Neural cell (in vitro differentiated cells): ENCODE measurements at regions not wholly inside any gene's neighbourhood (a gene's known extent, or its start where the extent isn't known, plus 50 kb on each side); places are given as distances from the start of the nearest gene placed in this dataset.

Source experiments
- H2AFZ ChIP-seq: fragments of 200-600, 300-800 bp; sonication (generic), shearing (Covaris generic); 2 replicates; pipeline ENCODE4 v1.6.0; 2014; ENCODE audit warnings: low read depth, mild to moderate bottlenecking, antibody characterized with exemption, low read length, moderate library complexity
- H3F3A ChIP-seq: fragments of 200-600 bp; shearing (Covaris generic); 2 replicates; pipeline ENCODE4 v1.6.1; 2016; ENCODE audit warnings: mild to moderate bottlenecking, moderate library complexity, mixed read lengths, antibody characterized with exemption, low read length; ENCODE audit not compliant: insufficient read depth, poor library complexity, severe bottlenecking
- H3K27ac ChIP-seq: fragments of 200-600, 300-800 bp; sonication (generic), shearing (Covaris generic); 2 replicates; pipeline ENCODE4 v1.5.1; 2014; ENCODE audit warnings: mild to moderate bottlenecking, low read length, moderate library complexity
- H3K27me3 ChIP-seq: fragments of 300-800, 200-600 bp; sonication (generic), shearing (Covaris generic); 2 replicates; pipeline ENCODE4 v1.6.0; 2014; ENCODE audit warnings: mild to moderate bottlenecking, low read depth, low read length, moderate library complexity; ENCODE audit not compliant: insufficient read depth
- H3K36me3 ChIP-seq: fragments of 300-800, 200-600 bp; sonication (generic), shearing (Covaris generic); 2 replicates; pipeline ENCODE4 v1.5.1; 2014; ENCODE audit warnings: mild to moderate bottlenecking, antibody characterized with exemption, low read length, moderate library complexity; ENCODE audit not compliant: insufficient read depth
- H3K4me2 ChIP-seq: fragments of 300-800, 200-600 bp; sonication (generic), shearing (Covaris generic); 2 replicates; pipeline ENCODE4 v1.6.0; 2014; ENCODE audit warnings: mild to moderate bottlenecking, low read length
- H3K4me3 ChIP-seq: fragments of 300-800, 200-600 bp; sonication (generic), shearing (Covaris generic); 2 replicates; pipeline ENCODE4 v1.5.1; 2014; ENCODE audit warnings: mild to moderate bottlenecking, low read length, moderate library complexity
- H3K79me2 ChIP-seq: fragments of 200-600 bp; shearing (Covaris generic); replicated peaks from 2 replicates; pipeline ENCODE4 v1.6.0; 2014; ENCODE audit warnings: mild to moderate bottlenecking, low read length, moderate library complexity; ENCODE audit not compliant: insufficient read depth
- H3K9ac ChIP-seq: fragments of 300-800, 200-600 bp; sonication (generic), shearing (Covaris generic); 2 replicates; pipeline ENCODE4 v1.6.1; 2016; ENCODE audit warnings: mild to moderate bottlenecking, low read length, mixed read lengths
- H3K9me2 ChIP-seq: fragments of 200-600 bp; shearing (Covaris generic); 2 replicates; pipeline ENCODE4 v1.6.1; 2016; ENCODE audit warnings: mild to moderate bottlenecking, low read length, mixed read lengths; ENCODE audit not compliant: insufficient read depth
- H3K9me3 ChIP-seq: fragments of 200-600, 300-800 bp; sonication (generic), shearing (Covaris generic); 2 replicates; pipeline ENCODE4 v1.6.1; 2016; ENCODE audit warnings: mild to moderate bottlenecking, mixed run types, low read length, moderate library complexity, mixed read lengths
- H4K20me1 ChIP-seq: fragments of 200-600 bp; shearing (Covaris generic); 2 replicates; pipeline ENCODE4 v1.6.1; 2016; ENCODE audit warnings: mild to moderate bottlenecking, mixed run types; ENCODE audit not compliant: insufficient read depth
- CTCF ChIP-seq: fragments of 450-650 bp; IDR thresholded peaks from 2 replicates; pipeline ENCODE4 v1.5.1; 2014; ENCODE audit warnings: antibody characterized with exemption, mild to moderate bottlenecking, moderate library complexity; ENCODE audit not compliant: poor library complexity, severe bottlenecking
- EP300 ChIP-seq: fragments of 450-650 bp; conservative IDR thresholded peaks from 2 replicates; pipeline ENCODE4 v1.6.1; 2014; ENCODE audit warnings: antibody characterized with exemption, mild to moderate bottlenecking, moderate library complexity; ENCODE audit not compliant: poor library complexity, severe bottlenecking
- EZH2 ChIP-seq: fragments of 200-600, 300-800 bp; shearing (Covaris generic), sonication (generic); IDR thresholded peaks from 2 replicates; pipeline ENCODE4 v1.6.1; 2014; ENCODE audit warnings: antibody characterized with exemption, low read length, borderline replicate concordance, mild to moderate bottlenecking; ENCODE audit not compliant: insufficient read depth, poor library complexity, severe bottlenecking
- MXI1 ChIP-seq: fragments of 450-650 bp; conservative IDR thresholded peaks from 2 replicates; pipeline ENCODE4 v1.6.1; 2014; ENCODE audit warnings: antibody characterized with exemption, mild to moderate bottlenecking; ENCODE audit not compliant: poor library complexity, severe bottlenecking
- POLR2AphosphoS5 ChIP-seq: IDR thresholded peaks from 2 replicates; pipeline ENCODE4 v1.6.1; 2012
- RAD21 ChIP-seq: fragments of 450-650 bp; conservative IDR thresholded peaks from 2 replicates; pipeline ENCODE4 v1.6.1; 2014; ENCODE audit warnings: antibody characterized with exemption, mild to moderate bottlenecking, moderate library complexity
- REST ChIP-seq: IDR thresholded peaks from 2 replicates; pipeline ENCODE4 v1.6.1; 2012; ENCODE audit warnings: borderline replicate concordance
- SMC3 ChIP-seq: fragments of 450-650 bp; conservative IDR thresholded peaks from 2 replicates; pipeline ENCODE4 v1.6.1; 2014; ENCODE audit warnings: antibody characterized with exemption, mild to moderate bottlenecking, moderate library complexity; ENCODE audit not compliant: poor library complexity
- TAF1 ChIP-seq: IDR thresholded peaks from 2 replicates; pipeline ENCODE4 v1.6.1; 2012; ENCODE audit warnings: low read depth

DNA sequence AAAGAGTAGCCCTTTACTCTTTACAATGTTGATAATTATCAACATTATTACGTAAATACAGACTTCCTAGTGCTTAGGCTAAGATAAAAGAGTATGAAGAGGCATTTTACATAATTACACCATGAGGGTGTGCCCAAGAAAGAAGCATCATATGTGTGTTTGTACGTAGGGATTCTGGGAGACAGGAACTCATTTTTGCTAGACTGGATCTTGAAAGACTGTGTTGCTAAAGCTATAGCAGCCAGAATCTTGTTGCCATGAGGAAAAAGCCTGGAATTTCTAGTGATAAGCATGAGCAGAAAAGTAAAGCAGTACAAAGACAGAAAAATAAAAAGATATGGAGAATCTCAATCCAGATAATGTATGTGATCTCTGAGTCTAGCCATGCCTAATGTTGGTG, 72.1 kb downstream of the JRKL start:
- no peaks in the 10 kb centered on the region for H3K27me3 ChIP-seq
- no peaks in the 10 kb centered on the region for H4K20me1 ChIP-seq
- H3K9ac ChIP-seq, result no peak overlapping the region
- H3K79me2 ChIP-seq, result no peaks in the 10 kb centered on the region
- TF ChIP-seq TAF1 (no peak), POLR2AphosphoS5 (no peak), RAD21 (no peak), SMC3 (no peak), CTCF (no peak), EZH2 (no peak), MXI1 (no peak), EP300 (no peak), REST (no peak)
- no peaks in the 10 kb centered on the region for H3K9me3 ChIP-seq
- H3F3A ChIP-seq, result no peaks in the 10 kb centered on the region
- no peaks in the 10 kb centered on the region for H3K36me3 ChIP-seq
- H3K27ac ChIP-seq, result no peak overlapping the region
- no peak overlapping the region for H3K4me2 ChIP-seq
- no peak overlapping the region for H3K4me3 ChIP-seq
- no peaks in the 10 kb centered on the region for H3K9me2 ChIP-seq
- no peak overlapping the region for H2AFZ ChIP-seq

- TF ChIP-seq CTCF (peak; percentile 84), SMC3 (peak; percentile 84), REST (no peak), EZH2 (no peak), RAD21 (peak; percentile 90)
- Histone ChIP-seq H3K79me2 (no peaks in the 10 kb centered on the region), H3K9me3 (no peaks in the 10 kb centered on the region), H3K4me2 (no peak overlapping the region), H3K27me3 (no peaks in the 10 kb centered on the region), H3K4me3 (no peak overlapping the region), H4K20me1 (no peaks in the 10 kb centered on the region), H3F3A (no peaks in the 10 kb centered on the region), H3K9me2 (no peaks in the 10 kb centered on the region), H3K36me3 (no peaks in the 10 kb centered on the region), H3K27ac (no peak overlapping the region), H2AFZ (no peak overlapping the region), H3K9ac (no peak overlapping the region)
Measured at GRCh38 chr11:96464700-96465307, 75.0 kb downstream of the JRKL start.
